ENCODE measurements at regions not wholly inside any gene's neighbourhood (a gene's known extent, or its start where the extent isn't known, plus 50 kb on each side); places are given as distances from the start of the nearest gene placed in this dataset.

DNA sequence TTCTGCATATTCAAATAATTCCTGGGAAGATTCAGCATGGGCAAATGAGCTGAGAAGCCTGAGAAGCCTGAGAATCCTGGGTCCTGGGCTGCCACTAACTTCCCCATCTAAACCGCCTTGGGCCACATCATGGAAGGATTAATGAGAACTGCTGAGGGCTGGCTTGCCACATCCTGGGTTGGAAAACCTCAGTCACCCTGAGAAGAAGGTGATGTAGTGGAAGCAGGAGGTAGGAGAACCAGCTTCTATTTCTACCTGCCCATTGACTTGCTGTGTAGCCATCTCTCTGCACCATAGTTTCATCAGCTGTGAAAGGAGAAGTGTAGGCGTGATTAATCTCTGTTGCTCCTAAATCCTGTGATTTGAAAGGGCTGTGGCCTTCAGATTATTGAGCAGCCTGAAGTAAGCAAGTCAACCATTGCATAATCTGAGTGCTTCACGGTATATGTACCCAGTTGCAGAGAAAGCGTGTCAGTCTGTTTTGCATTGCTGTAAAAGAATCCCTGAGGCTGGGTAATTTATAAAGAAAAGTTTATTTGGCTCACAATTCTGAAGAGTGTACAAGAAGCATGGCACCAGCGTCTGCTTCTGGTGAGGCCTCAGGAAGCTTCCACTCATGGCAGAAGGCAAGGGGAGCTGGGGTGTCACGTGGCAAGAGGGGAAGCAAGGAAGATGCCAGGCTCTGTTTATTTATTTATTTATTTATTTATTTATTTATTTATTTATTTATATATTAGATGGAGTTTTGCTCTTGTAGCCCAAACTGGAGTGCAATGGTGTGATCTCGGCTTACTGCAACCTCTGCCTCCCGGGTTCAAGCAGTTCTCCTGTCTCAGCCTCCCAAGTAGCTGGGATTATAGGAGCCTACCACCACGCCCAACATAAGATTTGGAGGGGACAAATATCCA is 140.9 kb upstream of the ATP6AP2 start:
- Histone ChIP-seq H3K27me3 (ENCODE audit: insufficient read depth, poor library complexity, severe bottlenecking) (no peaks in the 10 kb centered on the region), H3K27ac (replicated peaks) (no peak overlapping the region), H3K4me3 (replicated peaks; ENCODE audit: insufficient read depth, low read length) (no peak overlapping the region)
- peak in 1 of 2 experiments; percentile 28 for DNase-seq (ENCODE audit: low read depth in 1 of 2, low spot score in 1 of 2)
- TF ChIP-seq, protein P1, sequence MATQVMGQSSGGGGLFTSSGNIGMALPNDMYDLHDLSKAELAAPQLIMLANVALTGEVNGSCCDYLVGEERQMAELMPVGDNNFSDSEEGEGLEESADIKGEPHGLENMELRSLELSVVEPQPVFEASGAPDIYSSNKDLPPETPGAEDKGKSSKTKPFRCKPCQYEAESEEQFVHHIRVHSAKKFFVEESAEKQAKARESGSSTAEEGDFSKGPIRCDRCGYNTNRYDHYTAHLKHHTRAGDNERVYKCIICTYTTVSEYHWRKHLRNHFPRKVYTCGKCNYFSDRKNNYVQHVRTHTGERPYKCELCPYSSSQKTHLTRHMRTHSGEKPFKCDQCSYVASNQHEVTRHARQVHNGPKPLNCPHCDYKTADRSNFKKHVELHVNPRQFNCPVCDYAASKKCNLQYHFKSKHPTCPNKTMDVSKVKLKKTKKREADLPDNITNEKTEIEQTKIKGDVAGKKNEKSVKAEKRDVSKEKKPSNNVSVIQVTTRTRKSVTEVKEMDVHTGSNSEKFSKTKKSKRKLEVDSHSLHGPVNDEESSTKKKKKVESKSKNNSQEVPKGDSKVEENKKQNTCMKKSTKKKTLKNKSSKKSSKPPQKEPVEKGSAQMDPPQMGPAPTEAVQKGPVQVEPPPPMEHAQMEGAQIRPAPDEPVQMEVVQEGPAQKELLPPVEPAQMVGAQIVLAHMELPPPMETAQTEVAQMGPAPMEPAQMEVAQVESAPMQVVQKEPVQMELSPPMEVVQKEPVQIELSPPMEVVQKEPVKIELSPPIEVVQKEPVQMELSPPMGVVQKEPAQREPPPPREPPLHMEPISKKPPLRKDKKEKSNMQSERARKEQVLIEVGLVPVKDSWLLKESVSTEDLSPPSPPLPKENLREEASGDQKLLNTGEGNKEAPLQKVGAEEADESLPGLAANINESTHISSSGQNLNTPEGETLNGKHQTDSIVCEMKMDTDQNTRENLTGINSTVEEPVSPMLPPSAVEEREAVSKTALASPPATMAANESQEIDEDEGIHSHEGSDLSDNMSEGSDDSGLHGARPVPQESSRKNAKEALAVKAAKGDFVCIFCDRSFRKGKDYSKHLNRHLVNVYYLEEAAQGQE (IDR thresholded peaks at IDR 0.05; ENCODE audit: insufficient replicate concordance, low read depth), result no peak
- TF ChIP-seq GABPA (IDR thresholded peaks at IDR 0.05; ENCODE audit: low read depth) (no peak), SPI1 (IDR thresholded peaks at IDR 0.05; ENCODE audit: borderline replicate concordance, low read depth) (no peak), POLR2AphosphoS5 (IDR thresholded peaks at IDR 0.05; ENCODE audit: low read depth) (no peak), CTCF (IDR thresholded peaks at IDR 0.05; ENCODE audit: insufficient read depth, low read length) (no peak)

DNA sequence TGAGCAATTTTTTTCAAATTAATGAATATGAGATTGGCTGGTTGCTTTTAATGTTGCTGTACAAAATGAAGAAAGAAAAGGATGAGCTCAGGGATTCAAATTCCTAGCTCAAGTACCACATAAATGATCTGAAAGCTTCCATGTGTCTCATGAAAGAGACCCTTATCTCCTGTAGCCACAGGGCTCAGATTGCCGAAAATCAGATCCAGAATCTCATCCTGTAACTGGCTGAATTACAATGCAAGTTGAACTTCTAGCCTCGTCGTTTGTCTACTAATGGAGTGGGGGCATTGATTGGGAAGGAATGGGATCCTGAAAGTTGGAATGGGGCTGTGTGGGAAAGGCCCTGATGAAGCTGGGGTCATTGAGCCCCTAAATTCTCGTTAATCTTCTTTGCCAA is 143.4 kb upstream of the ATP6AP2 start:
- Histone ChIP-seq H3K27ac (replicated peaks) (no peak overlapping the region), H3K4me3 (replicated peaks; ENCODE audit: insufficient read depth, low read length) (no peak overlapping the region), H3K27me3 (ENCODE audit: insufficient read depth, poor library complexity, severe bottlenecking) (no peaks in the 10 kb centered on the region)
- TF ChIP-seq POLR2AphosphoS5 (IDR thresholded peaks at IDR 0.05; ENCODE audit: low read depth), result no peak
- TF ChIP-seq GABPA (IDR thresholded peaks at IDR 0.05; ENCODE audit: low read depth), result no peak
- no peak for TF ChIP-seq SPI1 (IDR thresholded peaks at IDR 0.05; ENCODE audit: borderline replicate concordance, low read depth)
- TF ChIP-seq, protein P1 (IDR thresholded peaks at IDR 0.05; ENCODE audit: insufficient replicate concordance, low read depth), result no peak
- TF ChIP-seq CTCF (IDR thresholded peaks at IDR 0.05; ENCODE audit: insufficient read depth, low read length), result no peak
- DNase-seq (ENCODE audit: low read depth in 1 of 2, low spot score in 1 of 2), result no peak

- no peak overlapping the region for H3K27ac ChIP-seq (replicated peaks)
- H3K4me3 ChIP-seq (replicated peaks; ENCODE audit: insufficient read depth, low read length), result no peak overlapping the region
- DNase-seq (ENCODE audit: low read depth in 1 of 2, low spot score in 1 of 2), result no peak
- H3K27me3 ChIP-seq (ENCODE audit: insufficient read depth, poor library complexity, severe bottlenecking), result no peaks in the 10 kb centered on the region
- no peak for TF ChIP-seq POLR2AphosphoS5 (IDR thresholded peaks at IDR 0.05; ENCODE audit: low read depth)
- TF ChIP-seq SPI1 (IDR thresholded peaks at IDR 0.05; ENCODE audit: borderline replicate concordance, low read depth), result no peak
- no peak for TF ChIP-seq GABPA (IDR thresholded peaks at IDR 0.05; ENCODE audit: low read depth)
- TF ChIP-seq CTCF (IDR thresholded peaks at IDR 0.05; ENCODE audit: insufficient read depth, low read length), result no peak
- TF ChIP-seq, protein P1 (IDR thresholded peaks at IDR 0.05; ENCODE audit: insufficient replicate concordance, low read depth), result no peak
Observed at GRCh38 chrX:40434947-40435346, 145.8 kb upstream of the ATP6AP2 start.
